UCSD-AML1 (cell line): ENCODE measurements at regions not wholly inside any gene's neighbourhood (a gene's known extent, or its start where the extent isn't known, plus 50 kb on each side); places are given as distances from the start of the nearest gene placed in this dataset.
"Not testable (repeated sequence)": the region's sequence is repeated elsewhere in the genome, so short reads cannot be mapped to it uniquely, and the experiment has no call there.

Experiments used
- DNase-seq: peaks from one replicate; lab custom pipeline; 2025; ENCODE audit not compliant: unreplicated experiment; lab: John Stamatoyannopoulos, UW

DNA sequence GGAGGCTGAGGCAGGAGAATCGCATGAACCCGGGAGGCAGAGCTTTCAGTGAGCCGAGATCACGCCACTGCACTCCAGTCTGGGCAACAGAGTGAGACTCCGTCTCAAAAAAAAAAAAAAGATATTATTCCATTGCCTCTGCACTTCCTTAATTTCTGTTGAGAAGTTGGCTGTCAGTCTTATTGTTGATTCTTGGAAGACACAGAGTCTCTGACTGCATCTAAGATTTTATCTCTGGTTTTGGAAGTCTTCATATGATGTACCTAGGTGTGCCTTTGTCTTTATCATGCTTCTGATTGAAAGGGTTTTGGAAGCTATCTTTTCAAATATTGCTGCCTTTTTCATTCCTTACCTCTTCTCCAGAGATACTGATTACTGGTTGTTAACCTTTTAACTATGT is 160.4 kb downstream of the NPIPB11 start:
- DNase-seq = not testable (repeated sequence)

DNA sequence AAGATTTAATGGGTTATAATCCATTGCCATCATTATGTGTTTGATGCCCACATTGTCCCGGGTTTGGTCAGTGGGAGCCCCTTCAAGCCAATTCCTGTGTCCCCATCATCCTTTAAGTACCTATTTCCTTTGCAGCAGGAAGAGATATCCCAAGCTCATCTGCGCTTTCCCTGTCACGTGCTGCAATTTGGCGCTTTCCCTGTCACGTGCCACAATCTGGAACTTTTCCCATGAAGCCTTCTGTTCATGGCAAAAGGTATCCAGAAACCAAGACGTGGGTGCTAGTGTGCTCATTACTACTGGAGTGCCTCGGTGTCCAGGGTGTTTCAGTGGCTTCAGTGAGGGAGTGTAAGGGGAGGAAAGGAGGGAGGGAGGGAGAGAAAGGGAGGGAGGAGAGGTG is 168.5 kb downstream of the NPIPB11 start:
- DNase-seq = no peak

DNA sequence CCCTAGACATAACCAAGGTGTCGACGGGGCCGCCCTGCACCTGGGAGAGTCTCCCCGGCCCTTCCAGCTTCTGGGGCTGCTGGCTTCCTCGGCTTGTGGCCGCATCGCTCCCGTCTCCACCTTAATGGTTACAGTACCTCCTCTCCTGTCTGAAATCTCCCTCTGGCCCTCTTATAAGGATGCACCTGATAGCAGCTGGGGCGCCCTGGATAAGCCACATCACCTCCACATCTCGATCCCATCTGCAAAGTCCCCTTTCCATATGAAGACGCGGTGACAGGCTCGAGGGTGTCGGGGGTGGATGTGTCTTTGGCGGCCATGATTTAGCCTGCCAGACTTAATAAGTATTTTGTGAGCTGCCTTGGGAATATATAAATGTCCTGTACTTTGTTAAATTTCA is 169.0 kb downstream of the NPIPB11 start:
- not testable (repeated sequence) for DNase-seq

DNA sequence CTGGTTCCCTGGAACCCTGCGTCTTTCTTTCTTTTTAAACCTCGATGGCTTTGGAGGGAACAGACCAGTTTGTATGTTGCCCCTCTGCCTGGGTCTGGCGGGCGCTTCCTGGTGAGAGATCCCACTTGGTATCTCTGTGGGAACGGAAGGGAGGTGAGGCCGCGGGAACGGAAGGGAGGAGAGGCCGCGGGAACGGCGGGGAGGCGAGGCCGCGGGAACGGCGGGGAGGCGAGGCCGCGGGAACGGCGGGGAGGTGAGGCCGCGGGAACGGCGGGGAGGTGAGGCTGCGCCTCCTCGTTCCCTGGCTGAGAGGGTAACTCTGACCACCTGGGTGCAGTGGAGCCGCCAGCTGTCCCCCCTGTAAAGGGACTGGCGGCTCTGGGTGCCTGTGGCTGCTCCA is 169.5 kb downstream of the NPIPB11 start:
- not testable (repeated sequence) for DNase-seq

DNA sequence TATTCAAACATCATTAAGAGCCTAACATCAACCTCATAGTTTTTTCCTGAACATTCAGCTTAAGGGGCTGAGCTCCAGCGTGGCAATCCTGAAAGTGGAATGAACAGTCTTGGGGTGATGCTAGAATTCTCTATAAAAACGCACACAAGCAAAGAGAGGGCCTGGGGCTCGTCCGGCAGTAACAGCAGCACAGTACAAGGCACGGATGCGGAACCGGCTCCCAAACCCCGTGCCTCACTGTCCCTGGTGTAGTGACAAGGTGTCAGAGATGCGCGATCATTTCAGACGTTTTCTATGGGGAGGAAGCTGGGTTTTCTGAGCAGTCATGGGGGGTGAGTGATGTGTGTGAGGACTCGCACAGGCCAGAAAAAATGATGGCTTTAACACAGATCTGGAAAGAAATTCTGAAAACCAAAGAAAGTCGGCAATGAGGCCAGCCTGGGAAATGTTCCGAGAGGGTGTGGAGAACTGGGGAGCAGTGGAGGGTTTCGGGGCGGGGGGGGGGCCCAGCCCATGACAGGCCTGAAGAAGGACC is 170.6 kb downstream of the NPIPB11 start:
- not testable (repeated sequence) for DNase-seq

DNA sequence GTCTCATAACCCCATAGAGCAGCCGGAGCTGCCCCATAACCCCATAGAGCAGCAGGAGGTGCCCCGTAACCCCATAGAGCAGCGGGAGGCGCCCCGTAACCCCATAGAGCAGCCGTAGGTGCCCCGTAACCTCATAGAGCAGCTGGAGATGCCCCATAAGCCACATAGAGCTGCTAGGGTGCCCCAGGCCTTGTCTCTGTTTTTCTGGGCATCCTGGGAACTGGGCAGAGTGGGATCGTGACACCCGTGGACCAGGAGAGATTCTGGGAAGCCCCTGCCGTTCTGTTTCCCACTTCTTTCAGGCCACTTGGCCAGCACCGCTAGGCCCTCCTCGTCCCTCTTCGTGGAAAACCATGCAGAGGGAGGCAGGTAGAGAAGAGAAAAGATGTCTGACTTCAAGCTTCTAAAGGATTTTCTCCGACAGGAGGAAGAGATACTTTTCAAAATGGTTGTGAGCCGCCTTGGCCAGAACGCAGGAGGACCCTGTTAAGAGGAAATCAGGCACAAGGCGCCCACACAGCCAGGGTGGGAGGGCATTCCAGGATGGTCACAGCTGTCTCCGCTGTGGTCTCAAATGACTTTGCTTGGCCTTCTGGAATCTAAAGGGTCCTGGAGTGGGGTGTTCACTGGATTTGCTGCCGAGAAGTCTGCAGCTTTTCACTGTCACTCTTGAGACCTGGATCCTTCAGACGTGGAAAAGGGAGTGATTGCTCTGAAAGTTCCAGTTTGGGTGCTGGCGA is 171.8 kb downstream of the NPIPB11 start:
- DNase-seq = not testable (repeated sequence)

DNA sequence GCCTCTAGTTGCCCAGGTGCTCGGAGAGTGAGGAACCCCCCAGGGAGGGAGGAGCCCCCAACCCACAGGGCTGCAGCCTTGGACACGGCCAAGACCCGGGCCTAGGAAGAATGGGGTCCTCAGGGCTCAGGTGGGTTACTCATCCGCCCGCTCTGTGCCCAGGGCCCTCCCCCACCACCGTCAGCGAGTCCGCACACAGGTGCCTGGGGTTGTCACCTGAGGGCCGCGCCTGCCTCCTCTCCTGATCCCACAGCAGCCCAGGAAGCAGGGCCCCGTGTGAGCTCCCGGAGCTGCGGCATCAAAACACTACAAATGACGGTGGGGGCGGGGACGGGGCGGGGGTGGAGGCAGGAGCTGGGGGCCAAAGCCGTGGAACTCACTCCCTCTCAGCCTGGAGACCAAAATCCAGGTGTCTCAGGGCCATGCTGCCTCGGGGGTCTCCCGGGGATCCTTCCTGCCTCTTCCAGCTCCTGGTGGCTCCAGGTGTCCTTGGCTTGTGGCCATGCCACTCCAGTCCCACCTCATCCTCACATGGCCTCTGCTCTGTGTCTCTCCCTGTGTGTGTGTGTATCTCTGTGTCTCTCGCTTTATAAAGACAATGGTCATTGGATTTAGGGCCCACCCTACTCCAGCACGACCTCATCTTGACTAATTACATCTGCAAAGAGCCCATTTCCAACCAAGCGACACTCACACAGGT is 172.7 kb downstream of the NPIPB11 start:
- DNase-seq = not testable (repeated sequence)

DNA sequence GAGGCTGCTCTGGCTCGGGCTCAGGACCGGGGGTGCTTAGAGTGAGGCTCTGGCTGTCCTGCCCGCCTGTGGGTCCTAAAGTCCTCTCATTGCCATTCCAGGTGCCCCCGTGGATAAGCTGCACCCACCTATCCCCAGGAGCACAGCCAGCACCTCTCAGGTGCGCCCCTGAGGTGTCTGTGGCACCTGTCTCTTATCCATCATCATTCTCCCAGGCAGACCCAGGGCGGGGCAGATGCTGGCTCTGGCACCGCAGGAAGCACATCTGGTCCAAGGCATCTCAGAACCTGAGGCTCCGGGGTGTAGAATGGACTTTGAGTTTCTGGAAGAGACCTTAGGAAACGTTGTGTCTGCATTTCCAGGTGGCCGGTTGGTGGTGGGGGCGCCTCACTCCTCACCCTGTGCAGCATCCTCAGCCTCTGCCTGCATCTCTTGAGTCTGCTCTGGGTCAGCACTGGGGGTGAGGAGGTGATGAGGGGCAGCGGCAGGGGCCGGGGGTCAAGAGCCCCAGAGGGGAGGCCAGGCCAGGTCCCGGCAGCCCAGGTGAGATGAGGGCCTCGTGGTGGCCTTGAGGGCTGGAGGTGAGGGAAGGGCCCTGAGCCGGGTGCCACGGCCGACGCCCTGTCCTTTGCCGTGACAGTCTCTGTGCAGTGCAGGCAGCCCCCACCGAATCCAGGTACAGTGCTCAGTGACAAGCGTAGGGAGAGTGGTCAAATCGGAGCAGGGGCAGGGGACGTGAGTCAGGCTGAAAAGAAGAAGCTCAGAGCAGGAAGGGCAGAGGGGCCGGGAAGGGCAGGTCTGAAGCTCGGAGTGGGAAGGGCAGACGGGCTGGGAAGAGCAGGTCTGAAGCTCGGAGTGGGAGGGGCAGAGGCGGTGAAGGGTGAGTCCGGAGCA is 173.5 kb downstream of the NPIPB11 start:
- no peak for DNase-seq

DNA sequence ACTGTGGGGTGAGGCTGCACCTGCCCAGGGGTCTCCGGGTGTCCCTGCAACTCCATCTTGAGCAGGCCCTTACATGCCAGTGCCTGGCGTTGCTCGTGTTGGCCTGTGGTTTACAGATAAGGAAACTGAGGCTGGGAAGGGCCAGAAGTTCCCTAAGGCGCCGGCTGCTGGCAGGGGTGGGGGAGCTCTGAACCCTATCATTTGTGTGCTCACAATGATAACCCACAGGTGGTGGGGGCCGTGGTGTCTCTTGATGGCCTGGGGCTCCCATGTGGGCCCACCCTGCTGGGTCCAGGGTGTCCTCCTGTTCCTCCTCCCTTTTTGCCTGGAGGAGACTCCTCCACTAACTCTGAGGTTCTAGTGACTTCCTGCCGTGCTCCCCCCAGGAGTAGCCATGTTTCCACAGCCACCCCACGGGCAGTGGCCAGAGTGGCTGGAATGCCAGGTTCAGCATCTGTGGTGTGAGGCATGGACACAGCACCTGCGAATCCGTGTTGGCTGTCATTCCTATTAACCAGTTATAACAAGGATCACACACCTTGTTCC is 174.3 kb downstream of the NPIPB11 start:
- DNase-seq = not testable (repeated sequence)

DNA sequence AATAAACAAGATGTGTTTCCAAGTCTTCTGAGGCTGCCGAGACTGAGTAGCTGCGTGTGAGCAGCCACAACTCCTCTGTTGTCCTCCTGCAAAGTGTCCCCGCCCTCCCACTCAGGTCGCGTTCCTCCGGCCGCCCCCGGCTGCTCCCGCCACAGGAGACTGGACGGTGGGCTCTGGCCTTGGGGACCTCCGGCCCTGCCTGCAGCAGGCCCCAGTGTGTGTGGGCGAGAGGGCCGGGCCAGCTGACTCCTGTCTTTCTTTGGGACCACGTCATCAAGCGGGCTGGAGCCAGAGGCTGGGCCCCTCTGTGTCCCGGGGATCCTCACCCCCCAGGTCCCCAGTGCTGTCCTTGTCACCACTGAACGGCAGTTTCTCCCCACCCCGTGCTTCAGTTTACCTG is 175.3 kb downstream of the NPIPB11 start:
- no peak for DNase-seq

DNA sequence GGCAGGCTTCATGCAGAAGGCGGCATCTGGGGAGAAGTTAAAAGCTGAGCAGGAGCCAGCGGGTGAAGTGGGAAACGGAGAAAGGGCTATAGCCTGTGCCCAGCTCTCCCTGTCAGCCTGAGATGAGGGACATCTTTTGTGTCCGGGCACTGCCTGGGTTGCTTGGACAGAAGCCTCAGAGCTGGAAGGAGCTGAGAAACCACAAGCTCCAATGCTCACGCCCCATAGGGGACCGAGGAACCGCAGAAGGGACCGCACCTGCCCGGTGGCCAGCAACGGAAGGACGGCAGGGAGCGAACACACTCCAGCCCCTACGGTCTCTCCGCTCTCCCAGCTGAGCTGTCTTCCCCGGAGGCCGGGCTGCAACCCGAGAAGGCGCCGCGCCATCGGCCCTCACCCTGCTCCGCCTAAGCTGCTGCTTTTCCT is 175.8 kb downstream of the NPIPB11 start:
- DNase-seq = no peak

DNA sequence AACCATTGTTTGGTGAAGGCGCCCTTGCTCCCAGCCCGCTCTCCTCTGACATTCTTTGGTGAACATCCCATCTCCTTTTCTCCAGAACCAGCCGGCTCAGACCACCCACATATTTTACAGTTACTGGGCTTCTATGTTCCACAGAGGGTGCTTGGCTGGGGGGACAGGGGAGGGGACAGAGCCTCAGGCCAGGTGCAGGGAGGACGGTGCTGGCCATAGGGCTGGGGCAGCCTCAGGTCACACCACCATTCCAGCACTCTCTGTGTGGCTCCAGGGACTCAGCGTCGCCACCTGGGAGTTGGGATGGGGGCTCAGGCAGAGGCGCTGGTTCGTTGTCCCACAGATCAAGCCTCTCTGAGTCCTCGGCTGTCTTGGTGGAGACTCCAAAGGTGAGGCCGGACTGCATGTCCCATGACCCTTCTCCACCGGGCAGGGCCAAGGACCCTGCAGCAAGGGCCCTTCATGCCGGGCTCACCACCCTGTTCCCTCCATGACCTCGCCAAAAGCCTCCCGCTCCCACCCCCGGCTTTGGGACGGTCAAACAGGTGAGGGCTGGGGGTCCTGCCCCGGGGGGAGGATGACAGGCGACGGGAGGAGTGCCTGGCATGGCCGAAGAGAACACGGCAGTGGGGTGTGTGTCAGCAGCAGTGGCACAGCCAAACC is 176.4 kb downstream of the NPIPB11 start:
- DNase-seq = not testable (repeated sequence)

DNA sequence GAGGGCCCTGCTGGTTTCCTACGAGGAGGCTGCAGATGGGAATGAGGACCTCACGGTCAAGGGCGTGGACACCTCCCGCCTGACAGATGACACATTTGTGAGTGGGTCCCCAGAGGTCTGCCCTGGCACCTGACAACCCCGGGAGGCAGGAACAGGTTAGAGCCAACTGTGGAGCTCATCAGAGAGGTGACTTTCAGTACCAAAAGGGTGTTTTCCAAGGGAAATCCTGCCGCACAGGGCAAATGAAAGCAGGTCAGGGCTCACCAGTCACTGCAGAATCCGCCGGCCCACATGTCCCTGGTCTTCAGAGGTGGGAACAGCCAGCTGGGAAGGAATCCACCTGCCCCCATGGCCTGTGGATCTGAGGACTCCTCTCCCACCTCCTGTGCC is 176.9 kb downstream of the NPIPB11 start:
- not testable (repeated sequence) for DNase-seq

DNA sequence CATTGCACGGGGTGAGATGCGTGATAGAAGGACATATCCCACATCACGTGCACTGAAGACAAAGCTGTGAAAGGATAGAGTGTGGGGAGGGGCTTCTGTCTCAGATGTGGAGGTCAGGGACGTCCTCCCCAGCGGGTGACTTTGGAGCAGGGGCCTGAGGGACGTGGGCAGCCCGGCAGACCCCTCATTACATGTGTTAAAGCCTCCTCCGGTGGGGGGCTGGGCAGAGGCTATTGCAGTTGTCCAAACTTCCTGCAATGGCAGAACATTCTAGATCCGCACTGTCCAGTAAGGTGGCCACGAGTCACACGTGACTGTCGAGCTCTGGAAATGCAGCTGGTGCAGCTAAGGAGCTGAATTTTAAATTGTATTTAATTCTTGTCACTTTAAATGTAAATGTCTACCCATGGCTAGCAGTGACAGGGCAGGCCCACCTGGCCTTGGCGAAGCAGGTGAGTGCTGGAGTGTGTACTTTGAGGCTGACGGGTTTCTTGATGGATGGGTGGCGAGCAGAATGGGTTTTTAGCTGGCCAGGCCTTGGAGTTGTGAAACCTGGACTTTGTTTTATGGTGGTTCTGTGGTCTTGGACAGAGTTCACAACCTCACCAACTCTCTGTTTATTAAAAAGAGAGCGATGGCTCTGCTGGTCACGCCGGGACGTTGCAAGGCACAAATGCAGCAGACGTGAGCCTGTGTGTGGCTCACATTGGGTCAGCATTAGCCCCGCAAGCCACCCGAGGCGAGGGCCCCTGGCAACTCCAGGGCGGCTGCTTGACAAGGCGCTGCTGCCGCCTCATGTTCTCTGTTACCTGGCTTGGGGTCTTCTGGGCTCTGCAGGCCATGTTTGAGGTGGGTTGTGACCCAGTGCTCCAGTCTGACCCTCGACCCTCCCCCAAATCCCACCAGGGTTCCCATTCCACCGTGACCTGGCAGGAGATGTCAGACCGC is 177.6 kb downstream of the NPIPB11 start:
- DNase-seq = not testable (repeated sequence)

DNA sequence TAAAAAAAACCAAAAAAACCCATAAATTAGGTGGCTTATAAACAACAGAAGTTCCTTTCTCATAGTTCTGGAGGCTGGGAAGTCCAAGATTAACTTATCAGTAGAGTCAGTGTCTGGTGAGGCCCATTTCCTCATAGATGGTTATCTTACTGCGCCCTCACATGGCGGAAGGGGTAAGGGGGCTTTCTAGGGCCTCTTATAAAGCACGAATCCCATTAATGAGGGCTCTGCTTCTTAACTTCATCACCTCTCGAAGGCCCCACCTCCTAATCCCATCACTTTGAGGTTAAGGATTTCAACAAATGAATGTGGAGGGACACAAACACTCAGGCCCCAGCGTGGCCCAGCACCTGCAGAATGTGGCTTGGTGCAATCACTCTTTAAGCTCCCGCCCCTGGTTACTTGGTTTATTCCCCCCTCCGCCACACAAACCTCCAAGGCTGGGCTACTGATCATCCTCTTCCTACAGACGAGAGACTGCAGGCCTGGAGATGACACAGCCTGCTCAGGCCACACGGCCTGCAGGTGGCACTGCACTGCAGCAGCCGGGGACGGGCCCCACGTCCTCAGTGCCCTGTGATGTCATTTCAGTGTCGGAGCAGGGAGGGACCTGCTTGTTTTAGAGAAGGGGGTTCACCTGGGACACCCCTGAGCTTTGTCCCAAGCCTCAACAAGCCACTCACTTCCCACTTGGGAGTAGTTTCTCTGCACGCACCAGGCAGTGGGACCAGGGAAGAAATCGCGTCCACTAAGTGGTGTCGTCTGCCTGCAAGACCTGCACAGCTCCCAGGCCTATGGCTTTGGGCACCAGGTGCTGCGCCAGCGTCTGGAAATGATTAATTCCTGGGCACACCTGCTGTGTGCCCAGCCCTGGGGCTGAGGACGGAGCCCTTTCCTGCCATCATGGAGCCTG is 178.5 kb downstream of the NPIPB11 start:
- peak; percentile 57 for DNase-seq

DNA sequence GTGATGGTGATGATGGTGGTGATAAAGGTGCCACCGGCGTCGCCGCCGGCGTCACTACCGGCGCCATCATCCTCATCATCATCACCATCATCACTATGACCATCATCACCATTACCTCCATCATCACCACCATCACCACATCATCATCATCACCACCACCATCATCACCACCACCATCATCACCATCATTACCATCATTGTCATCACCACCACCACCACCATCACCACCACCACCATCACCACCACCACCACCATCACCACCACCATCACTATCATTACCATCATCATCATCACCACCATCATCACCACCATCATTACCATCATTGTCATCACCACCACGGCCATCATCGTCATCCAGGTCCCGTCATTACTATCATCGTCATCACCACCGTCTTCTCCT is 179.7 kb downstream of the NPIPB11 start:
- no peak for DNase-seq

DNA sequence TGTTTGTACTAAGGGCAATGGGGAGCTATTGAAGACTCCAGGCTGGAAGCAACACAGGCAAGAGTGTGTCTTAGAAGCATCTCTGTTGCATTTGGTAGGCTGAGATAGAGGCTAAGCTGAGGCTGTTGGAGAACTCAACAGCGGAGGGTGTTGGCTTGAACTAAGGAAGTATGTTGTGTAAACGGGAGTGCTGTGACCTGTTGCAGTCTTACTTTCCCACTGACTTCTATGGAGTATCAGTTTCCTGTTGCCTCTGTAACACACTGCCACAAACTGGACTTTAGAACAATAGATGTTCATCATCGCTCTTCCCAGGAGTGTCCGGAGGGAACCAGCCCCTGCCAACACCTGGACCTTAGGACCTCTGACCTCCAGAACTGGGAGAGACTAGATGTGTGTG is 181.8 kb downstream of the NPIPB11 start:
- DNase-seq = not testable (repeated sequence)

DNA sequence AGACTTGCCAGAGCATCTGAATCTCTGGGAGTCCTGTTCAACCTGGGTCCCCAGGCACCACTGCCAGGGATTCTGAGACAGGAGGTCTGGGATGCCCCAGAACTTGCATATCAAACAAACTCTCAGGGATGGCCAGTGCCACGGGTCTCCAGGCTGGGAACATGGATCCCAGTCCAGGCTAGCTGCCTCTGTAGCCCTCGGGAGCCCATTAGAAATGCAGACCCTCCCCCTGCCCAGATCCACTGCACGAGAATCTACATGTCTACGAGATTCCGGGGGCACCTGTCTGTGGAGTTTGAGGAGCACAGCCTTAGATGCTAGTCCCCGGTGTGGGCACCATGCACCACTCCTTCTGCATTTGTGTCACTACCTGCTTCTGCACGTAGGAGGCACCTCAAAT is 183.9 kb downstream of the NPIPB11 start:
- DNase-seq = not testable (repeated sequence)
